ENCODE measurements at regions not wholly inside any gene's neighbourhood (a gene's known extent, or its start where the extent isn't known, plus 50 kb on each side); places are given as distances from the start of the nearest gene placed in this dataset.

DNA sequence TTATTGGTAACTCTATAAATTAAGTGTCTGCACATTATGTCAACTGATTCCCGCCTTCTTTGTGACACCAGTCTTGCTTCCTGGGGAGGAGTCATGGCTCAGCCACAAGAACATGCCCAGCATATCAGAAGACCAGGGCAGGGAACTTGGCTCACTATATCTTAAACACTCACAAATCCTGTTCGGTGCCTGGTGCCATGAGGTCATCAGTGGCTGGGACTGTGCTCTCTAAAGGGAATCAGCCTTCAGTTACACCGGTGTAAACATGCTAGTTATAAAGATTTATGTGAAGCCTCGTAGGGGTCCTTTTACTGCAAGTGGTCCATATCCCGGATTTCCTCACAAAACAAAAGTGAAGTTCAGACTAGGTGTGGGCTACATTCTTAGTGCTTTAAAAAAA, 73.1 kb upstream of the ZNF521 start:
- no peak overlapping the region for H3K27ac Mint-ChIP-seq

GRCh38 chr18:25423760-25424159, 71.8 kb upstream of the ZNF521 start:
- ATAC-seq (no peak), DNase-seq (no peak)
- Histone ChIP-seq H3K4me3 (ENCODE audit: low read length) (no peak overlapping the region), H3K4me1 (ENCODE audit: control insufficient read depth, insufficient read depth, low read length) (no peaks in the 10 kb centered on the region), H3K9me3 (ENCODE audit: control insufficient read depth, insufficient read depth, low read length) (no peaks in the 10 kb centered on the region), H3K36me3 (ENCODE audit: control insufficient read depth, insufficient read depth, low read length) (no peaks in the 10 kb centered on the region), H3K27me3 (ENCODE audit: control insufficient read depth, insufficient read depth, low read length) (no peaks in the 10 kb centered on the region), H3K27ac (ENCODE audit: low read length) (no peak overlapping the region)
- H3K36me3 Mint-ChIP-seq, result no peaks in the 10 kb centered on the region
- H3K27me3 Mint-ChIP-seq (ENCODE audit: low read depth in 2 of 2), result peaks cover 4 to 22% of the 10 kb centered on the region in 2 donors
- intact Hi-C loops (cut with micrococcal nuclease), result no loop called here
- H3K4me3 Mint-ChIP-seq, result no peak overlapping the region
- no peak overlapping the region for H3K27ac Mint-ChIP-seq
- H3K9me3 Mint-ChIP-seq, result no peaks in the 10 kb centered on the region
- WGBS (ENCODE audit: insufficient coverage), result 68% methylated on average over 2 of the region's 2 CpGs
- TF ChIP-seq, protein P1, sequence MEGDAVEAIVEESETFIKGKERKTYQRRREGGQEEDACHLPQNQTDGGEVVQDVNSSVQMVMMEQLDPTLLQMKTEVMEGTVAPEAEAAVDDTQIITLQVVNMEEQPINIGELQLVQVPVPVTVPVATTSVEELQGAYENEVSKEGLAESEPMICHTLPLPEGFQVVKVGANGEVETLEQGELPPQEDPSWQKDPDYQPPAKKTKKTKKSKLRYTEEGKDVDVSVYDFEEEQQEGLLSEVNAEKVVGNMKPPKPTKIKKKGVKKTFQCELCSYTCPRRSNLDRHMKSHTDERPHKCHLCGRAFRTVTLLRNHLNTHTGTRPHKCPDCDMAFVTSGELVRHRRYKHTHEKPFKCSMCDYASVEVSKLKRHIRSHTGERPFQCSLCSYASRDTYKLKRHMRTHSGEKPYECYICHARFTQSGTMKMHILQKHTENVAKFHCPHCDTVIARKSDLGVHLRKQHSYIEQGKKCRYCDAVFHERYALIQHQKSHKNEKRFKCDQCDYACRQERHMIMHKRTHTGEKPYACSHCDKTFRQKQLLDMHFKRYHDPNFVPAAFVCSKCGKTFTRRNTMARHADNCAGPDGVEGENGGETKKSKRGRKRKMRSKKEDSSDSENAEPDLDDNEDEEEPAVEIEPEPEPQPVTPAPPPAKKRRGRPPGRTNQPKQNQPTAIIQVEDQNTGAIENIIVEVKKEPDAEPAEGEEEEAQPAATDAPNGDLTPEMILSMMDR (IDR thresholded peaks at IDR 0.05), result no peak
- no peaks in the 10 kb centered on the region for H3K4me1 Mint-ChIP-seq

More for the DNA sequence above, 73.1 kb upstream of the ZNF521 start:
- intact Hi-C loops (cut with micrococcal nuclease), result no loop called here
- Mint-ChIP-seq H3K9me3 (no peaks in the 10 kb centered on the region), H3K36me3 (no peaks in the 10 kb centered on the region), H3K27me3 (ENCODE audit: low read depth in 2 of 2) (peaks cover 4 to 22% of the 10 kb centered on the region in 2 donors), H3K4me3 (no peak overlapping the region), H3K4me1 (no peaks in the 10 kb centered on the region)
- no peak for DNase-seq
- no peaks in the 10 kb centered on the region for H3K36me3 ChIP-seq (ENCODE audit: control insufficient read depth, insufficient read depth, low read length)
- H3K27ac ChIP-seq (ENCODE audit: low read length), result no peak overlapping the region
- no peak overlapping the region for H3K4me3 ChIP-seq (ENCODE audit: low read length)
- no peaks in the 10 kb centered on the region for H3K9me3 ChIP-seq (ENCODE audit: control insufficient read depth, insufficient read depth, low read length)
- H3K4me1 ChIP-seq (ENCODE audit: control insufficient read depth, insufficient read depth, low read length), result no peaks in the 10 kb centered on the region
- no peak for ATAC-seq
- TF ChIP-seq, protein P1 (IDR thresholded peaks at IDR 0.05), result no peak
- no peaks in the 10 kb centered on the region for H3K27me3 ChIP-seq (ENCODE audit: control insufficient read depth, insufficient read depth, low read length)
- 37% methylated on average over 4 of the region's 5 CpGs for WGBS (ENCODE audit: insufficient coverage)

- TF ChIP-seq, protein P1 (IDR thresholded peaks at IDR 0.05), result no peak
These were observed 71.3 kb upstream of the ZNF521 start for GRCh38 chr18:25423267-25423666.

GRCh38 chr18:25422230-25422629, 70.3 kb upstream of the ZNF521 start:
- H3K9me3 Mint-ChIP-seq, result no peaks in the 10 kb centered on the region
- TF ChIP-seq, protein P1 (IDR thresholded peaks at IDR 0.05), result no peak
- ATAC-seq, result no peak
- no peaks in the 10 kb centered on the region for H3K4me1 Mint-ChIP-seq
- no peak overlapping the region for H3K4me3 Mint-ChIP-seq
- H3K27me3 ChIP-seq (ENCODE audit: control insufficient read depth, insufficient read depth, low read length), result no peaks in the 10 kb centered on the region
- H3K4me1 ChIP-seq (ENCODE audit: control insufficient read depth, insufficient read depth, low read length), result no peaks in the 10 kb centered on the region
- H3K27ac ChIP-seq (ENCODE audit: low read length), result no peak overlapping the region
- H3K27ac Mint-ChIP-seq, result no peak overlapping the region
- intact Hi-C loops (cut with micrococcal nuclease), result no loop called here
- H3K9me3 ChIP-seq (ENCODE audit: control insufficient read depth, insufficient read depth, low read length), result no peaks in the 10 kb centered on the region
- DNase-seq, result no peak
- no peaks in the 10 kb centered on the region for H3K36me3 Mint-ChIP-seq
- WGBS (ENCODE audit: insufficient coverage), result no CpG with 5 or more reads among the region's 1 CpG
- no peak overlapping the region for H3K4me3 ChIP-seq (ENCODE audit: low read length)
- peaks cover 4 to 28% of the 10 kb centered on the region in 2 donors for H3K27me3 Mint-ChIP-seq (ENCODE audit: low read depth in 2 of 2)
- no peaks in the 10 kb centered on the region for H3K36me3 ChIP-seq (ENCODE audit: control insufficient read depth, insufficient read depth, low read length)

More at GRCh38 chr18:25423267-25423666, 71.3 kb upstream of the ZNF521 start:
- ATAC-seq (no peak), DNase-seq (no peak)
- no peaks in the 10 kb centered on the region for H3K4me1 Mint-ChIP-seq
- H3K36me3 Mint-ChIP-seq, result no peaks in the 10 kb centered on the region
- no peaks in the 10 kb centered on the region for H3K9me3 ChIP-seq (ENCODE audit: control insufficient read depth, insufficient read depth, low read length)
- 94% methylated on average over 1 of the region's 2 CpGs for WGBS (ENCODE audit: insufficient coverage)
- H3K27me3 Mint-ChIP-seq (ENCODE audit: low read depth in 2 of 2), result peaks cover 4 to 24% of the 10 kb centered on the region in 2 donors
- H3K36me3 ChIP-seq (ENCODE audit: control insufficient read depth, insufficient read depth, low read length), result no peaks in the 10 kb centered on the region
- H3K4me1 ChIP-seq (ENCODE audit: control insufficient read depth, insufficient read depth, low read length), result no peaks in the 10 kb centered on the region
- H3K4me3 ChIP-seq (ENCODE audit: low read length), result no peak overlapping the region
- H3K4me3 Mint-ChIP-seq, result no peak overlapping the region
- no peak overlapping the region for H3K27ac ChIP-seq (ENCODE audit: low read length)
- H3K27me3 ChIP-seq (ENCODE audit: control insufficient read depth, insufficient read depth, low read length), result no peaks in the 10 kb centered on the region
- H3K9me3 Mint-ChIP-seq, result no peaks in the 10 kb centered on the region
- no peak overlapping the region for H3K27ac Mint-ChIP-seq
- intact Hi-C loops (cut with micrococcal nuclease), result no loop called here

All from natural killer cell (primary cell).